ENCODE measurements at regions not wholly inside any gene's neighbourhood (a gene's known extent, or its start where the extent isn't known, plus 50 kb on each side); places are given as distances from the start of the nearest gene placed in this dataset.

DNA sequence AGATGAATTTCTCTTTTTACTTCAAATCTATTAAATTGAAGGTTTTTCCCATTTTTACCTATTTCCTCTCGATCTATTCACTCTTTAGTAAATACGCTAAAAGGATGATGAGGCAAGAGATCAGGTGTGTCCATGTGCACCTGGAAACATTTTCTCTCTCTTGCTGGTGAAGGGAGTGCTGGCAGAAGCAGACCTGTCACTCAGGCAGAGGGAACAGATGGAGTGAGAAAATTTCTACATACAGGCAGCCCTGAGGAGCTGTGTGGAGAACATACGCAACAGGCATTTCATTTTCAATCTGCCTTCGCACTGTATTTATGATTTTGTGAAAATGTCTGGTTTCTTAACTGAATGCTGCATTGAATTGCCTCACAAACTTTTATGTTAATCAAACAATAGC, 249.5 kb downstream of the GPM6A start:
- intact Hi-C loops (cut with micrococcal nuclease; ENCODE audit: unreplicated experiment): loop anchor here (5.0 kb wide), 1 partner anchor 390 kb away; no protein-coding TSS in a partner anchor
- no TSS peak for BruUV-seq (replicated peaks)
- POLR2A ChIA-PET (ENCODE audit: low non-redundant PET): interaction anchor here (0.6 kb wide), 1 partner anchor 252 kb away, joined by 4 read pairs; no protein-coding TSS in a partner anchor

More for the DNA sequence above, 249.5 kb downstream of the GPM6A start:
- Histone ChIP-seq H3K36me3 (ENCODE audit: insufficient read depth, low read length, poor library complexity, severe bottlenecking) (no peaks in the 10 kb centered on the region), H3K4me1 (ENCODE audit: insufficient read depth, low read length, poor library complexity, severe bottlenecking) (no peaks in the 10 kb centered on the region), H3K9me3 (ENCODE audit: low read depth, low read length, poor library complexity, severe bottlenecking) (no peaks in the 10 kb centered on the region), H3K27me3 (replicated peaks; ENCODE audit: insufficient read depth, low read depth, low read length, poor library complexity) (peaks cover 6% of the 10 kb centered on the region), H3K4me3 (ENCODE audit: low read depth, low read length, poor library complexity, severe bottlenecking) (no peak overlapping the region), H3K27ac (ENCODE audit: low read depth, low read length, poor library complexity, severe bottlenecking) (no peak overlapping the region)
- TF ChIP-seq EZH2 (IDR thresholded peaks at IDR 0.05; ENCODE audit: borderline replicate concordance, low read depth, low read length, poor library complexity, severe bottlenecking): no peak
- TF ChIP-seq, protein P1, sequence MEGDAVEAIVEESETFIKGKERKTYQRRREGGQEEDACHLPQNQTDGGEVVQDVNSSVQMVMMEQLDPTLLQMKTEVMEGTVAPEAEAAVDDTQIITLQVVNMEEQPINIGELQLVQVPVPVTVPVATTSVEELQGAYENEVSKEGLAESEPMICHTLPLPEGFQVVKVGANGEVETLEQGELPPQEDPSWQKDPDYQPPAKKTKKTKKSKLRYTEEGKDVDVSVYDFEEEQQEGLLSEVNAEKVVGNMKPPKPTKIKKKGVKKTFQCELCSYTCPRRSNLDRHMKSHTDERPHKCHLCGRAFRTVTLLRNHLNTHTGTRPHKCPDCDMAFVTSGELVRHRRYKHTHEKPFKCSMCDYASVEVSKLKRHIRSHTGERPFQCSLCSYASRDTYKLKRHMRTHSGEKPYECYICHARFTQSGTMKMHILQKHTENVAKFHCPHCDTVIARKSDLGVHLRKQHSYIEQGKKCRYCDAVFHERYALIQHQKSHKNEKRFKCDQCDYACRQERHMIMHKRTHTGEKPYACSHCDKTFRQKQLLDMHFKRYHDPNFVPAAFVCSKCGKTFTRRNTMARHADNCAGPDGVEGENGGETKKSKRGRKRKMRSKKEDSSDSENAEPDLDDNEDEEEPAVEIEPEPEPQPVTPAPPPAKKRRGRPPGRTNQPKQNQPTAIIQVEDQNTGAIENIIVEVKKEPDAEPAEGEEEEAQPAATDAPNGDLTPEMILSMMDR (conservative IDR thresholded peaks at IDR 0.05; ENCODE audit: low read depth, low read length): no peak
- DNase-seq (ENCODE audit: low spot score): no peak
- CTCF ChIA-PET: no interaction called here
